PC-3 (cell line): ENCODE measurements at regions not wholly inside any gene's neighbourhood (a gene's known extent, or its start where the extent isn't known, plus 50 kb on each side); places are given as distances from the start of the nearest gene placed in this dataset.

ENCODE experiments used
- EZH2 ChIP-seq: fragments of 300-600 bp; sonication (generic); IDR thresholded peaks from one replicate; pipeline ENCODE4 v1.6.1; 2017; ENCODE audit warnings: antibody characterized with exemption, mild to moderate bottlenecking, low read length; ENCODE audit not compliant: unreplicated experiment
- EZH2phosphoT487 ChIP-seq: fragments of 300-600 bp; sonication (generic); IDR thresholded peaks from 2 replicates; pipeline ENCODE4 v1.6.1; 2018; ENCODE audit warnings: mild to moderate bottlenecking, antibody characterized with exemption, low read length, borderline replicate concordance
- TF ChIP-seq, protein P1 (sequence below): fragments of 300-600 bp; sonication (generic); conservative IDR thresholded peaks from 2 replicates; pipeline ENCODE4 v1.5.1; 2017; ENCODE audit warnings: antibody characterized with exemption, low read depth, mild to moderate bottlenecking, low read length

DNA sequence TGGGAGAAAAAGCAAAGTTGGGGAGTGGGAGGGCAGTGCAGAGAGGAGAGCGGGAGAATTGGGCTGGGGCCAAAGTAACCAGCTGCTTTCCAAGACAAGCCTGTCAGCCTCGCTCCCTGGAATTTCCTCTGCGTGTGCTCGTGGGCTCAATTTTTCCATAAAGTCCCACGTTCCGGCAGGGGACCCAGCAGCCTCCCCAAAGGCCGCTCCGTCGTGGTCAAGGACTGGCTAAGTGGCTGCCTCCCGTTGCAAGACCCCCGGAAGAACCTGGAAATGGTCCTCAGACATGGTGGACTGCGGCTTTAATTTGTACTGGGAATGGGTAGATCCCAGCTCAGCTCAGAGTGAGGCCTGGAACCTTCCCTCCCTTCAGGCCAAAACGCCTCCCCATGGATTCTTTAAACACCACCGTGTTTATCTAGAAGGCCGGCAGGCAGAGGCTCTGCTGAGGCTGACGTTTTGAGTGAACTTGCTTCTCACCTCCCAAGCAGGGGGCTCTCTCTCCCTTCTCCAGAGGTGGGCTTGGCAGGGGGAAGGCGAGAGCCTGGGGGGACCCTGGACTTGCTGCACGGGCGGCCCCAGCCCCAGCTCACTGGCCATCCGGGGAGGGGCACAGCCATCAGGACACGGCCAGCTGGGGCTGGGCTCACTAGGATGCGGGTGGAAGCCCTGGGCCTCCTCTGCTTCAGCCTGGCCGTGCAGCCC is 190.0 kb downstream of the C16orf95 start:
- TF ChIP-seq EZH2, result no peak
- TF ChIP-seq, protein P1, sequence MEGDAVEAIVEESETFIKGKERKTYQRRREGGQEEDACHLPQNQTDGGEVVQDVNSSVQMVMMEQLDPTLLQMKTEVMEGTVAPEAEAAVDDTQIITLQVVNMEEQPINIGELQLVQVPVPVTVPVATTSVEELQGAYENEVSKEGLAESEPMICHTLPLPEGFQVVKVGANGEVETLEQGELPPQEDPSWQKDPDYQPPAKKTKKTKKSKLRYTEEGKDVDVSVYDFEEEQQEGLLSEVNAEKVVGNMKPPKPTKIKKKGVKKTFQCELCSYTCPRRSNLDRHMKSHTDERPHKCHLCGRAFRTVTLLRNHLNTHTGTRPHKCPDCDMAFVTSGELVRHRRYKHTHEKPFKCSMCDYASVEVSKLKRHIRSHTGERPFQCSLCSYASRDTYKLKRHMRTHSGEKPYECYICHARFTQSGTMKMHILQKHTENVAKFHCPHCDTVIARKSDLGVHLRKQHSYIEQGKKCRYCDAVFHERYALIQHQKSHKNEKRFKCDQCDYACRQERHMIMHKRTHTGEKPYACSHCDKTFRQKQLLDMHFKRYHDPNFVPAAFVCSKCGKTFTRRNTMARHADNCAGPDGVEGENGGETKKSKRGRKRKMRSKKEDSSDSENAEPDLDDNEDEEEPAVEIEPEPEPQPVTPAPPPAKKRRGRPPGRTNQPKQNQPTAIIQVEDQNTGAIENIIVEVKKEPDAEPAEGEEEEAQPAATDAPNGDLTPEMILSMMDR, result no peak
- no peak for TF ChIP-seq EZH2phosphoT487
